ENCODE measurements at regions not wholly inside any gene's neighbourhood (a gene's known extent, or its start where the extent isn't known, plus 50 kb on each side); places are given as distances from the start of the nearest gene placed in this dataset.

- Histone ChIP-seq H3K27ac (no peak overlapping the region), H3K27me3 (no peaks in the 10 kb centered on the region)
- intact Hi-C loops (cut with DNase I): no loop called here
Measured at GRCh38 chr14:86027144-86027543, 497.2 kb downstream of the FLRT2 start.

GRCh38 chr14:86022031-86022629 is 492.2 kb downstream of the FLRT2 start:
- Histone ChIP-seq H3K4me3 (no peak overlapping the region), H3K27ac (no peak overlapping the region), H3K36me3 (no peaks in the 10 kb centered on the region), H3K4me1 (no peaks in the 10 kb centered on the region), H3K27me3 (no peaks in the 10 kb centered on the region), H3K9me3 (no peaks in the 10 kb centered on the region)
- TF ChIP-seq POLR2A (IDR thresholded peaks at IDR 0.05) (no peak), CTCF (IDR thresholded peaks at IDR 0.05) (no peak)
- WGBS, 2 donors: 27 to 30% methylated on average over 3 of the region's 3 CpGs
- no peak for DNase-seq
- intact Hi-C loops (cut with DNase I): no loop called here

More at GRCh38 chr14:86027144-86027543, 497.2 kb downstream of the FLRT2 start:
- Histone ChIP-seq H3K4me3 (no peak overlapping the region), H3K36me3 (no peaks in the 10 kb centered on the region), H3K9me3 (peaks cover 0 to 6% (median 0%) of the 10 kb centered on the region in 3 donors), H3K4me1 (no peaks in the 10 kb centered on the region)
- TF ChIP-seq POLR2A (IDR thresholded peaks at IDR 0.05): no peak
- TF ChIP-seq CTCF (IDR thresholded peaks at IDR 0.05): no peak
- DNase-seq: no peak

GRCh38 chr14:86020841-86021240 is 490.9 kb downstream of the FLRT2 start:
- Histone ChIP-seq H3K27ac (no peak overlapping the region), H3K4me1 (no peaks in the 10 kb centered on the region), H3K4me3 (no peak overlapping the region), H3K36me3 (no peaks in the 10 kb centered on the region), H3K27me3 (no peaks in the 10 kb centered on the region), H3K9me3 (no peaks in the 10 kb centered on the region)
- DNase-seq: no peak
- no peak for TF ChIP-seq POLR2A (IDR thresholded peaks at IDR 0.05)
- no peak for TF ChIP-seq CTCF (IDR thresholded peaks at IDR 0.05)
- intact Hi-C loops (cut with DNase I): no loop called here

GRCh38 chr14:86015941-86016340 is 486.0 kb downstream of the FLRT2 start:
- Histone ChIP-seq H3K4me1 (no peaks in the 10 kb centered on the region), H3K27ac (no peak overlapping the region), H3K4me3 (no peak overlapping the region), H3K27me3 (no peaks in the 10 kb centered on the region), H3K9me3 (no peaks in the 10 kb centered on the region), H3K36me3 (no peaks in the 10 kb centered on the region)
- TF ChIP-seq POLR2A (IDR thresholded peaks at IDR 0.05): no peak
- TF ChIP-seq CTCF (IDR thresholded peaks at IDR 0.05): no peak
- intact Hi-C loops (cut with DNase I): no loop called here
- DNase-seq: no peak
- 44 to 74% methylated on average over 1 of the region's 1 CpG for WGBS, 2 donors

GRCh38 chr14:86015511-86015910 is 485.6 kb downstream of the FLRT2 start:
- H3K27ac ChIP-seq: no peak overlapping the region
- WGBS, 2 donors: 75 to 84% methylated on average over 1 of the region's 1 CpG
- H3K4me3 ChIP-seq: no peak overlapping the region
- DNase-seq: no peak
- no peaks in the 10 kb centered on the region for H3K36me3 ChIP-seq
- H3K9me3 ChIP-seq: no peaks in the 10 kb centered on the region
- intact Hi-C loops (cut with DNase I): no loop called here
- TF ChIP-seq CTCF (IDR thresholded peaks at IDR 0.05) (no peak), POLR2A (IDR thresholded peaks at IDR 0.05) (no peak)
- no peaks in the 10 kb centered on the region for H3K27me3 ChIP-seq
- no peaks in the 10 kb centered on the region for H3K4me1 ChIP-seq

Data from esophagus squamous epithelium (tissue), 5 donors.